Trophoblast cell (in vitro differentiated cells and primary cell): ENCODE measurements at regions not wholly inside any gene's neighbourhood (a gene's known extent, or its start where the extent isn't known, plus 50 kb on each side); places are given as distances from the start of the nearest gene placed in this dataset.

ENCODE experiments used
- DNase-seq, 2 donors: peaks; one replicate each; pipeline ENCODE4 v3.0.0-alpha.2; 2016
- H2AFZ ChIP-seq: 2 replicates; pipeline ENCODE4 v1.6.1; 2013; ENCODE audit warnings: low read length, moderate library complexity, mild to moderate bottlenecking; ENCODE audit not compliant: insufficient read depth, poor library complexity
- H2AK5ac ChIP-seq: 2 replicates; pipeline ENCODE4 v1.6.1; 2013; ENCODE audit warnings: mild to moderate bottlenecking, low read length
- H2BK120ac ChIP-seq: 2 replicates; pipeline ENCODE4 v1.6.1; 2013; ENCODE audit warnings: low read length, mild to moderate bottlenecking, moderate library complexity; ENCODE audit not compliant: insufficient read depth, poor library complexity
- H2BK12ac ChIP-seq: 2 replicates; pipeline ENCODE4 v1.6.1; 2013; ENCODE audit warnings: mild to moderate bottlenecking, low read length, moderate library complexity
- H2BK5ac ChIP-seq: 2 replicates; pipeline ENCODE4 v1.6.1; 2013; ENCODE audit warnings: low read length, low read depth, moderate library complexity, mild to moderate bottlenecking; ENCODE audit not compliant: poor library complexity
- H3K14ac ChIP-seq: 2 replicates; pipeline ENCODE4 v1.6.1; 2013; ENCODE audit warnings: mild to moderate bottlenecking, low read length
- H3K18ac ChIP-seq: 2 replicates; pipeline ENCODE4 v1.6.1; 2013; ENCODE audit warnings: mild to moderate bottlenecking, low read length
- H3K23ac ChIP-seq: 2 replicates; pipeline ENCODE4 v1.6.1; 2013; ENCODE audit warnings: low read length
- H3K27ac ChIP-seq: 2 replicates; pipeline ENCODE4 v1.5.1; 2013; ENCODE audit warnings: low read depth, mild to moderate bottlenecking, inconsistent platforms, low read length, moderate library complexity
- H3K27me3 ChIP-seq: 2 replicates; pipeline ENCODE4 v1.6.1; 2013; ENCODE audit warnings: inconsistent platforms, mild to moderate bottlenecking, low read length, moderate library complexity; ENCODE audit not compliant: insufficient read depth
- H3K36me3 ChIP-seq, 2 experiments: 1 replicate in 1 of 2; 2 replicates in 1 of 2; pipeline ENCODE4 v1.6.1; 2013; ENCODE audit warnings: low read length in 2 of 2, mild to moderate bottlenecking in 2 of 2, moderate library complexity in 1 of 2; ENCODE audit not compliant: insufficient read depth in 2 of 2, control insufficient read depth in 1 of 2
- H3K4ac ChIP-seq: 2 replicates; pipeline ENCODE4 v1.6.1; 2013; ENCODE audit warnings: low read depth, mild to moderate bottlenecking, low read length, moderate library complexity
- H3K4me1 ChIP-seq, 2 experiments: 1 replicate in 1 of 2; 2 replicates in 1 of 2; pipeline ENCODE4 v1.6.1; 2013; ENCODE audit warnings: low read length in 2 of 2, mild to moderate bottlenecking in 2 of 2, moderate library complexity in 1 of 2; ENCODE audit not compliant: insufficient read depth in 2 of 2, control insufficient read depth in 1 of 2
- H3K4me2 ChIP-seq: 2 replicates; pipeline ENCODE4 v1.6.1; 2013; ENCODE audit warnings: inconsistent platforms, mild to moderate bottlenecking, low read length, moderate library complexity
- H3K4me3 ChIP-seq: 2 replicates; pipeline ENCODE4 v1.5.1; 2013; ENCODE audit warnings: mild to moderate bottlenecking, low read depth, low read length, inconsistent platforms
- H3K79me1 ChIP-seq: one replicate; pipeline ENCODE4 v1.6.1; 2013; ENCODE audit warnings: low read length
- H3K79me2 ChIP-seq: 2 replicates; pipeline ENCODE4 v1.6.1; 2013; ENCODE audit warnings: low read length, mild to moderate bottlenecking; ENCODE audit not compliant: control insufficient read depth, insufficient read depth, poor library complexity
- H3K9ac ChIP-seq: 2 replicates; pipeline ENCODE4 v1.6.1; 2013; ENCODE audit warnings: mild to moderate bottlenecking, low read length
- H3K9me3 ChIP-seq: 2 replicates; pipeline ENCODE4 v1.6.1; 2013; ENCODE audit warnings: low read depth, mild to moderate bottlenecking, control low read depth, inconsistent platforms, low read length; ENCODE audit not compliant: insufficient read depth
- H4K12ac ChIP-seq: 2 replicates; pipeline ENCODE4 v1.6.1; 2013; ENCODE audit warnings: low read depth, mild to moderate bottlenecking, low read length, moderate library complexity
- H4K8ac ChIP-seq: 2 replicates; pipeline ENCODE4 v1.6.1; 2013; ENCODE audit warnings: low read depth, mild to moderate bottlenecking, low read length, moderate library complexity
- H4K91ac ChIP-seq: one replicate; pipeline ENCODE4 v1.6.1; 2013; ENCODE audit warnings: low read depth, mild to moderate bottlenecking, low read length, moderate library complexity
- WGBS: extraction: QIAGEN DNeasy Blood & Tissue Kit; methylation state at CpG from one replicate; pipeline ENCODE4 v1.1.7; 2013; ENCODE audit warnings: missing lambda C conversion rate; ENCODE audit not compliant: insufficient read length, insufficient coverage; ENCODE audit errors: extremely low coverage; 5-methylcytosine and 5-hydroxymethylcytosine counted together

GRCh38 chr22:48004936-48005335 lies 1242.5 kb downstream of the TBC1D22A start:
- no peaks in the 10 kb centered on the region for H3K79me2 ChIP-seq
- H2BK120ac ChIP-seq: no peak overlapping the region
- no peaks in the 10 kb centered on the region for H3K36me3 ChIP-seq
- H3K4me2 ChIP-seq: no peak overlapping the region
- DNase-seq: no peak
- H3K27ac ChIP-seq: no peak overlapping the region
- H2BK12ac ChIP-seq: no peak overlapping the region
- no peaks in the 10 kb centered on the region for H3K4me1 ChIP-seq
- no peak overlapping the region for H4K12ac ChIP-seq
- H2AFZ ChIP-seq: no peak overlapping the region
- H2BK5ac ChIP-seq: no peak overlapping the region
- H4K8ac ChIP-seq: no peak overlapping the region
- no peak overlapping the region for H4K91ac ChIP-seq
- no peaks in the 10 kb centered on the region for H3K27me3 ChIP-seq
- no peak overlapping the region for H3K4ac ChIP-seq
- no peak overlapping the region for H2AK5ac ChIP-seq
- H3K4me3 ChIP-seq: no peak overlapping the region
- WGBS: no CpG with 5 or more reads among the region's 4 CpGs
- H3K23ac ChIP-seq: no peak overlapping the region
- H3K18ac ChIP-seq: no peak overlapping the region
- no peak overlapping the region for H3K14ac ChIP-seq
- no peaks in the 10 kb centered on the region for H3K79me1 ChIP-seq
- H3K9ac ChIP-seq: no peak overlapping the region
- H3K9me3 ChIP-seq: peaks cover 12% of the 10 kb centered on the region

DNA sequence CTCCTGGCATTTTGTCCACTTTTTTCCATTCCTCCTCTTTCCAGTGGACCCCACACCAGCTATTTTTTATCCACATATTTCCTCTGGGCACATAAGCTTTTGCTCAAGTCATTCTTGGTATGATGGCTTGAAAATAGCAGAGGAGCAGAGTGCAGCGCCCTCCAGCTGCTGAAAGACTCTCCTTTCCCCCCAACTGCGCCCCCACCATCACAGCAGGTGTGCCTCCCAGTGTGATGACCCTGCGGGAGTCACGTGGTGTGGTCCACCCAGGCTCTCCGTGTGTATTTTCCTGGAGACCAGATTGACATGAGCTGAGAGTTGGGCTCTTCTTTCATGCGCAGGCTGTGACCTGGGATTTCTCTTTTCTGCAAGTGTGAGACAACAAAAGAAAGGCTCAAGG lies 1241.6 kb downstream of the TBC1D22A start:
- Histone ChIP-seq H3K4me3 (no peak overlapping the region), H2AFZ (no peak overlapping the region), H3K27ac (no peak overlapping the region), H2AK5ac (no peak overlapping the region), H3K4me1 (no peaks in the 10 kb centered on the region), H3K9me3 (peaks cover 13% of the 10 kb centered on the region), H3K27me3 (no peaks in the 10 kb centered on the region), H3K23ac (no peak overlapping the region), H3K9ac (no peak overlapping the region), H4K12ac (no peak overlapping the region), H4K91ac (no peak overlapping the region), H3K18ac (no peak overlapping the region), H2BK12ac (no peak overlapping the region), H3K79me1 (no peaks in the 10 kb centered on the region), H2BK5ac (no peak overlapping the region), H3K36me3 (no peaks in the 10 kb centered on the region), H3K4me2 (no peak overlapping the region), H3K14ac (no peak overlapping the region), H2BK120ac (no peak overlapping the region), H3K79me2 (no peaks in the 10 kb centered on the region), H4K8ac (no peak overlapping the region), H3K4ac (no peak overlapping the region)
- DNase-seq: no peak
- WGBS: no CpG with 5 or more reads among the region's 6 CpGs

- Histone ChIP-seq H3K27ac (no peak overlapping the region), H2BK5ac (no peak overlapping the region)
These were observed 1238.7 kb downstream of the TBC1D22A start for GRCh38 chr22:48001101-48001500.

GRCh38 chr22:47997612-47998011 lies 1235.2 kb downstream of the TBC1D22A start:
- H3K36me3 ChIP-seq: no peaks in the 10 kb centered on the region
- no peak overlapping the region for H3K18ac ChIP-seq
- H4K91ac ChIP-seq: no peak overlapping the region
- H2AK5ac ChIP-seq: no peak overlapping the region
- H2BK120ac ChIP-seq: no peak overlapping the region
- no peak overlapping the region for H2AFZ ChIP-seq
- no peak overlapping the region for H4K8ac ChIP-seq
- H3K23ac ChIP-seq: no peak overlapping the region
- no peak overlapping the region for H3K4me3 ChIP-seq
- no peak overlapping the region for H2BK5ac ChIP-seq
- peaks cover 22% of the 10 kb centered on the region for H3K9me3 ChIP-seq
- no peak overlapping the region for H3K9ac ChIP-seq
- no peak overlapping the region for H3K14ac ChIP-seq
- no peak overlapping the region for H3K4ac ChIP-seq
- no peak for DNase-seq
- no peaks in the 10 kb centered on the region for H3K79me1 ChIP-seq
- H3K27me3 ChIP-seq: no peaks in the 10 kb centered on the region
- no peaks in the 10 kb centered on the region for H3K79me2 ChIP-seq
- no peaks in the 10 kb centered on the region for H3K4me1 ChIP-seq
- H3K4me2 ChIP-seq: no peak overlapping the region
- WGBS: no CpG with 5 or more reads among the region's 8 CpGs
- H3K27ac ChIP-seq: no peak overlapping the region
- H4K12ac ChIP-seq: no peak overlapping the region
- no peak overlapping the region for H2BK12ac ChIP-seq

More at GRCh38 chr22:48001101-48001500, 1238.7 kb downstream of the TBC1D22A start:
- no CpG with 5 or more reads among the region's 11 CpGs for WGBS
- Histone ChIP-seq H3K36me3 (no peaks in the 10 kb centered on the region), H2BK120ac (no peak overlapping the region), H4K91ac (no peak overlapping the region), H3K9me3 (peaks cover 20% of the 10 kb centered on the region), H2AK5ac (no peak overlapping the region), H2BK12ac (no peak overlapping the region), H3K79me2 (no peaks in the 10 kb centered on the region), H3K14ac (no peak overlapping the region), H2AFZ (no peak overlapping the region), H4K8ac (no peak overlapping the region), H3K4ac (no peak overlapping the region), H3K23ac (no peak overlapping the region), H3K79me1 (no peaks in the 10 kb centered on the region), H4K12ac (no peak overlapping the region), H3K4me2 (no peak overlapping the region), H3K18ac (no peak overlapping the region), H3K4me1 (no peaks in the 10 kb centered on the region), H3K4me3 (no peak overlapping the region), H3K27me3 (no peaks in the 10 kb centered on the region), H3K9ac (no peak overlapping the region)
- no peak for DNase-seq
